Brain microvascular endothelial cell (primary cell): ENCODE measurements at regions not wholly inside any gene's neighbourhood (a gene's known extent, or its start where the extent isn't known, plus 50 kb on each side); places are given as distances from the start of the nearest gene placed in this dataset.
"Not testable (repeated sequence)": the region's sequence is repeated elsewhere in the genome, so short reads cannot be mapped to it uniquely, and the experiment has no call there.

Experiments used
- DNase-seq: peaks from one replicate; pipeline ENCODE4 v3.0.0-alpha.2; 2020
- H3K27ac ChIP-seq: fragments of 250-450 bp; sonication (Bioruptor Pico); 2 replicates; pipeline ENCODE4 v1.5.1; 2020; ENCODE audit warnings: mild to moderate bottlenecking, moderate library complexity
- H3K27me3 ChIP-seq: fragments of 250-450 bp; sonication (Bioruptor Pico); replicated peaks from 2 replicates; pipeline ENCODE4 v1.5.1; 2020; ENCODE audit warnings: mild to moderate bottlenecking
- H3K36me3 ChIP-seq: fragments of 250-450 bp; sonication (Bioruptor Pico); replicated peaks from 2 replicates; pipeline ENCODE4 v1.5.1; 2020; ENCODE audit warnings: mild to moderate bottlenecking
- H3K4me3 ChIP-seq: 2 replicates; pipeline ENCODE4 v1.5.1; 2011; ENCODE audit warnings: low read depth, mild to moderate bottlenecking, control low read depth, low read length, moderate library complexity
- in situ Hi-C: cut with HindIII; loops from 2 replicates; pipeline ENCODE4 v1.10.0; 2017; ENCODE audit warnings: low sequenced_read_pairs, low pct_ligation_motif_present
- TF ChIP-seq, protein P1 (sequence below): IDR thresholded peaks from 2 replicates; pipeline ENCODE4 v1.5.1; 2011; ENCODE audit warnings: low read depth, mild to moderate bottlenecking, moderate library complexity, low read length, control low read depth, inconsistent platforms; ENCODE audit errors: missing control alignments

DNA sequence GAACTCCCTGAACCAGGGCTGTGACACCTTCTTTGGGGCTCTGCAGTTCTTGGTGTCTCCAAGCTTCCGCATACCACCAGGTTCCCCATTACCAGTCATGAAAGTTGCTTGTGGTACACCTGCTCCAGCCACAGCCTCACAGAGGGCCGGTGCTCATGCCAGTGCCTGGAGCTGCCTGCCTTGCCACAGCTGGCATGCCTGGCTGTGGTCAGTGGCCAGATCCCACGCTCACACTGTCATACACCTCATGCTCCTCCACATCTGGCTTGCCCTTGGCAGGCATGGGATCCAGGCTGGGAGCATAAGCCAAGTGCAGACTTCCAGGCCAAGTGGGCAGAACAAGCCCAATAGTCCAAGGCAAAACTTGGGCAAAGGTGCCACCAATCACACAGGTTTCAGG, 1054.9 kb downstream of the SLITRK5 start:
- H3K27ac ChIP-seq = no peak overlapping the region
- H3K4me3 ChIP-seq = no peak overlapping the region
- TF ChIP-seq, protein P1, sequence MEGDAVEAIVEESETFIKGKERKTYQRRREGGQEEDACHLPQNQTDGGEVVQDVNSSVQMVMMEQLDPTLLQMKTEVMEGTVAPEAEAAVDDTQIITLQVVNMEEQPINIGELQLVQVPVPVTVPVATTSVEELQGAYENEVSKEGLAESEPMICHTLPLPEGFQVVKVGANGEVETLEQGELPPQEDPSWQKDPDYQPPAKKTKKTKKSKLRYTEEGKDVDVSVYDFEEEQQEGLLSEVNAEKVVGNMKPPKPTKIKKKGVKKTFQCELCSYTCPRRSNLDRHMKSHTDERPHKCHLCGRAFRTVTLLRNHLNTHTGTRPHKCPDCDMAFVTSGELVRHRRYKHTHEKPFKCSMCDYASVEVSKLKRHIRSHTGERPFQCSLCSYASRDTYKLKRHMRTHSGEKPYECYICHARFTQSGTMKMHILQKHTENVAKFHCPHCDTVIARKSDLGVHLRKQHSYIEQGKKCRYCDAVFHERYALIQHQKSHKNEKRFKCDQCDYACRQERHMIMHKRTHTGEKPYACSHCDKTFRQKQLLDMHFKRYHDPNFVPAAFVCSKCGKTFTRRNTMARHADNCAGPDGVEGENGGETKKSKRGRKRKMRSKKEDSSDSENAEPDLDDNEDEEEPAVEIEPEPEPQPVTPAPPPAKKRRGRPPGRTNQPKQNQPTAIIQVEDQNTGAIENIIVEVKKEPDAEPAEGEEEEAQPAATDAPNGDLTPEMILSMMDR = no peak
- DNase-seq = no peak
- no peaks in the 10 kb centered on the region for H3K27me3 ChIP-seq
- in situ Hi-C loops = no loop called here
- H3K36me3 ChIP-seq = no peaks in the 10 kb centered on the region

DNA sequence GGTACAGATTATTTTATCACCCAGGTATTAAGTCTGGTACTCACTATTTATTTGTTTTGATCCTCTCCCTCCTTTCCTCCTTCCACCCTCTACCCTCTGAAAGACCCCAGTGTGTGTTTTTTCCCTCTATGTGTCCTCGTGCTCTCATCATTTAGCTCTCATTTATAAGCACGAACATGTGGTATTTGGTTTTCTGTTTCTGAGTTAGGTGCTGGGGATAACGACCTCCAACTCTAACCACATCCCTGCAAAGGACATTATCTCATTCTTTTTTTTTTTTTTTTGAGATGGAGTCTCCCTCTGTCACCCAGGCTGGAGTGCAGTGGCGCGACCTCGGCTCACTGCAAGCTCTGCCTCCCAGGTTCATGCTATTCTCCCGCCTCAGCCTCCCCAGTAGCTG, 1056.1 kb downstream of the SLITRK5 start:
- in situ Hi-C loops, H3K36me3 ChIP-seq, H3K4me3 ChIP-seq, H3K27ac ChIP-seq, H3K27me3 ChIP-seq, DNase-seq: not testable (repeated sequence)

DNA sequence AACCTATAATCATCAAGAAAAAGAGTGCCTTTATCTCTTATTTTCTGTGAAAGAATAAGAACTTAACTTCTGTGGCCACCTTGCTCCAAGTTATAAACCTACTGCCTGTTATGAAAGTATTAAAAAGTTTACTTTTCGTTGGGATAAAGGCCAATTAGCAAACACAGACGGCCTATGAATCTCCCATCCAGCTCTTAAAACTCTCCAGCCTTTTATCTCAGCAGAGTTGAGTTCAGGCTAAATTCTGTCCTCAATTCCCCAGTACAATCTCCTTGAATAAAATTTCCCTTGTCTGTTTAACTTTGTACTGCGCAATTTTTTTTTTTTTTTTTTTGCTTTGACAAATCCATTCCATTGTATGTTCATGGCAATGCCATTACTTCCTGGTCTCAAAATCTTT, 1058.4 kb downstream of the SLITRK5 start:
- Histone ChIP-seq H3K27ac (no peak overlapping the region), H3K27me3 (no peaks in the 10 kb centered on the region), H3K4me3 (no peak overlapping the region), H3K36me3 (no peaks in the 10 kb centered on the region)
- in situ Hi-C loops = no loop called here
- TF ChIP-seq, protein P1 = no peak
- DNase-seq = no peak

DNA sequence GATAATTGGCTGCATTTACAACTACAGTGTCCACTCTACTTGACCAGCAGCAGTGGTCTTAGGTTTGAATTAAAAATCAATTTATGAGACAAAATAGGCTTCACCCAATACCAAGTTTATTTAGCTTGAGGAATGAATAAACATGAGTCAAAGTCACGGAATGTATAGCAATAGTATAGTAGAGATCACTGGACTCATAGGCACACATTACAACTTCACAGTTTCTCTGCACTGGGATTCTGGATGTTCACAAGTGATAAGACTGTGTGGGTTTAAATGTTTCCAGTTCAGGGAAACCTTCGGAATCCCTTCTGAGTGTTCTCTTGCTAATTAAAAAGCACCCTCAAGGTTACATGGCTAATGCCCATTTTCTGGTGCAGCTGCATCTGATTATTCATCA, 1064.9 kb downstream of the SLITRK5 start:
- H3K36me3 ChIP-seq = no peaks in the 10 kb centered on the region
- in situ Hi-C loops = no loop called here
- TF ChIP-seq, protein P1 = no peak
- no peak overlapping the region for H3K27ac ChIP-seq
- DNase-seq = no peak
- no peaks in the 10 kb centered on the region for H3K27me3 ChIP-seq
- no peak overlapping the region for H3K4me3 ChIP-seq

DNA sequence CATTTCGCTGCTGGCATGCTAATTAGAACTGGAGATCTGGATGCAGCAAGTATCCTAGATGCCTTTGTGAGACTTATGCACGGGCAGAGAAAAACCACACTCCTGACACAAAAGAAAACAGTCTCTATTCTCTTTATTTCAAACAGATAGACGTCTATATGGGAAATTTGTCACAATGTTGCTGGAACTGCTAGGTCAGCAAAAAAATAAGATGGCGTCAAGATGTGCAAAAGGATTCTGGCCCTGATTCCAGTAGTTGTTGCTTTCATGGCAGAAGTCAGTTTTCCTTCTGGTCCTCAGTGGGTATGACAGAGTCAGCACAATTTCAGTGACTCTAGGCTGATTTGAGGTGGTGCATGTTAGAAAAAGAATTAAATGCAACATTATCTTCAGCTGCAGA, 1068.0 kb downstream of the SLITRK5 start:
- Histone ChIP-seq H3K27ac (no peak overlapping the region), H3K36me3 (no peaks in the 10 kb centered on the region), H3K27me3 (no peaks in the 10 kb centered on the region), H3K4me3 (no peak overlapping the region)
- in situ Hi-C loops = no loop called here
- no peak for DNase-seq
- TF ChIP-seq, protein P1 = no peak

DNA sequence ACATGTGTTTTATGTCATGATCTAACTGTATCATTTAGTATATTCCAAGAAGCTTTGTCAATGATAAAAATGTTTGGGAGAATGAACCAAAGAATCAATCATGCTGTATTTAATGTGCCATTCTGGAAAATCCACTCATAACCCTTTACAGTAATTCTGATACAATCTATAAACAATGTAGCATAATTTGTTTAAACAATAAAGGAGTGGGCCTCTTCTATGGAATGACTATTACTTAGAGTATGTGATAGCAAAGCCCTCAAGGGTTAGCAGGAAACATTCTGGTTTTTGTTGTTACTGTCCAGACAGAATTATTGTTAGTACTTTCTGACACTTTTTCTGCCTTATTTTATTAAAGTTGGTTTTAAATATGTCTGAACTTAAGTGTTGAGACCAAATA, 1073.1 kb downstream of the SLITRK5 start:
- Histone ChIP-seq H3K36me3 (no peaks in the 10 kb centered on the region), H3K27ac (no peak overlapping the region), H3K27me3 (no peaks in the 10 kb centered on the region), H3K4me3 (no peak overlapping the region)
- TF ChIP-seq, protein P1 = no peak
- DNase-seq = no peak
- in situ Hi-C loops = no loop called here
